Neuronal stem cell (in vitro differentiated cells): ENCODE measurements at regions not wholly inside any gene's neighbourhood (a gene's known extent, or its start where the extent isn't known, plus 50 kb on each side); places are given as distances from the start of the nearest gene placed in this dataset.
"Not testable (repeated sequence)": the region's sequence is repeated elsewhere in the genome, so short reads cannot be mapped to it uniquely, and the experiment has no call there.

Source experiments
- DNase-seq: peaks from one replicate; pipeline ENCODE4 v3.0.0-alpha.2; 2013; ENCODE audit warnings: low spot score
- H2AFZ ChIP-seq: one replicate; pipeline ENCODE4 v1.6.1; 2013; ENCODE audit warnings: mild to moderate bottlenecking, low read length, inconsistent platforms
- H2AK5ac ChIP-seq: 2 replicates; pipeline ENCODE4 v1.6.1; 2013; ENCODE audit warnings: low read depth, mild to moderate bottlenecking, inconsistent platforms, low read length, moderate library complexity, mixed read lengths
- H2BK120ac ChIP-seq: 2 replicates; pipeline ENCODE4 v1.6.1; 2013; ENCODE audit warnings: low read depth, mild to moderate bottlenecking, inconsistent platforms, low read length, moderate library complexity, mixed read lengths
- H2BK12ac ChIP-seq: one replicate; pipeline ENCODE4 v1.6.1; 2013; ENCODE audit warnings: low read length, inconsistent platforms
- H2BK15ac ChIP-seq: 2 replicates; pipeline ENCODE4 v1.6.1; 2013; ENCODE audit warnings: mild to moderate bottlenecking, low read length, inconsistent platforms, mixed read lengths
- H2BK5ac ChIP-seq: one replicate; pipeline ENCODE4 v1.6.1; 2013; ENCODE audit warnings: inconsistent platforms, mild to moderate bottlenecking, low read length, moderate library complexity
- H3K14ac ChIP-seq: one replicate; pipeline ENCODE4 v1.6.1; 2013; ENCODE audit warnings: low read length, inconsistent platforms
- H3K18ac ChIP-seq: 2 replicates; pipeline ENCODE4 v1.6.1; 2013; ENCODE audit warnings: low read length, inconsistent platforms
- H3K23ac ChIP-seq: 2 replicates; pipeline ENCODE4 v1.6.1; 2013; ENCODE audit warnings: low read depth, mild to moderate bottlenecking, mixed read lengths, low read length, inconsistent platforms; ENCODE audit not compliant: poor library complexity
- H3K27ac ChIP-seq: replicated peaks from 3 replicates; pipeline ENCODE4 v1.5.1; 2013; ENCODE audit warnings: low read length, inconsistent platforms
- H3K27me3 ChIP-seq, 3 experiments: 2 replicates each; pipeline ENCODE4 v1.6.1; 2013; ENCODE audit warnings: low read length in 3 of 3, mild to moderate bottlenecking in 2 of 3, inconsistent platforms in 1 of 3, low read depth in 1 of 3, mixed read lengths in 1 of 3, moderate library complexity in 1 of 3; ENCODE audit not compliant: control insufficient read depth in 3 of 3, insufficient read depth in 3 of 3
- H3K36me3 ChIP-seq, 2 donors: replicated peaks in 1 of 2; 2 replicates each; pipeline ENCODE4 v1.6.1; 2013; ENCODE audit warnings: low read length in 2 of 2; ENCODE audit not compliant: control insufficient read depth in 2 of 2, insufficient read depth in 2 of 2
- H3K4ac ChIP-seq: 2 replicates; pipeline ENCODE4 v1.6.1; 2013; ENCODE audit warnings: inconsistent platforms, mild to moderate bottlenecking, low read length, moderate library complexity
- H3K4me1 ChIP-seq, 2 donors: 1 replicate in 1 of 2; 2 replicates in 1 of 2; pipeline ENCODE4 v1.6.1; 2013; ENCODE audit warnings: low read length in 2 of 2, low read depth in 1 of 2; ENCODE audit not compliant: control insufficient read depth in 2 of 2, insufficient read depth in 1 of 2
- H3K4me2 ChIP-seq: one replicate; pipeline ENCODE4 v1.6.1; 2013; ENCODE audit warnings: mild to moderate bottlenecking, low read length, inconsistent platforms; ENCODE audit not compliant: insufficient read depth, poor library complexity, severe bottlenecking
- H3K4me3 ChIP-seq, 2 donors: 2 replicates each; pipeline ENCODE4 v1.5.1; 2013; ENCODE audit warnings: low read length in 2 of 2, mild to moderate bottlenecking in 2 of 2, inconsistent platforms in 1 of 2, moderate library complexity in 1 of 2
- H3K79me1 ChIP-seq: one replicate; pipeline ENCODE4 v1.6.1; 2013; ENCODE audit warnings: low read depth, mild to moderate bottlenecking, inconsistent platforms, low read length, moderate library complexity
- H3K9ac ChIP-seq: one replicate; pipeline ENCODE4 v1.6.1; 2013; ENCODE audit warnings: mild to moderate bottlenecking, low read depth, low read length, inconsistent platforms; ENCODE audit not compliant: poor library complexity
- H3K9me3 ChIP-seq, 2 donors: replicated peaks in 1 of 2; 2 replicates each; pipeline versions ENCODE3 to v1.6.1; 2013; ENCODE audit warnings: low read length in 2 of 2, mild to moderate bottlenecking in 2 of 2, inconsistent platforms in 1 of 2, low read depth in 1 of 2, mixed read lengths in 1 of 2, moderate library complexity in 1 of 2; ENCODE audit not compliant: control insufficient read depth in 2 of 2, insufficient read depth in 1 of 2
- H4K8ac ChIP-seq: one replicate; pipeline ENCODE4 v1.6.1; 2013; ENCODE audit warnings: low read depth, mild to moderate bottlenecking, inconsistent platforms, low read length, moderate library complexity
- H4K91ac ChIP-seq: one replicate; pipeline ENCODE4 v1.6.1; 2013; ENCODE audit warnings: low read length, low read depth, mild to moderate bottlenecking, inconsistent platforms; ENCODE audit not compliant: poor library complexity
- WGBS, 2 donors: extraction: QIAGEN DNeasy Blood & Tissue Kit; methylation state at CpG; one replicate each; pipeline ENCODE4 v1.1.7; 2013; ENCODE audit warnings: missing lambda C conversion rate in 2 of 2, mixed read lengths in 1 of 2; ENCODE audit not compliant: insufficient read length in 2 of 2, insufficient replicate concordance in 1 of 2; ENCODE audit errors: extremely low coverage in 2 of 2; 5-methylcytosine and 5-hydroxymethylcytosine counted together

DNA sequence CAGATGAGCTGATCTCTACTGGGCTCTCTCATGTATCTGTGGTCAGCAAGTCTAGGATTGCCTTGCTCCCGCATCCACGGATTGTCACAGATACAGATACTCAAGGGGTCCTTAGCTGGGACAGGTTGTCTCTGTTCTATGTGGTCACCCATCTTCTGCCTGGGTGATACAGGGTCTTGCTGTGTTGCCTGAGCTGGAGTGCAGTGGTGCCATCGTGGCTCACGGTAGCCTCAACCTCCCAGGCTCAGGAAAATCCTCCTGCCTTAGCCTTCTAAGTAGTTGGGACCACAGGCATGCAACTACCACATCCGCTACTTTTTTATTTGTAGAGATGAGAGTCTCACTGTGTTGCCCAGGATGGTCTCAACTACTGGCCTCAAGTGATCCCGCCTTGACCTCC is 72.5 kb upstream of the ZNF217 start:
- no peak overlapping the region for H3K4ac ChIP-seq
- H3K79me1 ChIP-seq, result no peaks in the 10 kb centered on the region
- no peak overlapping the region for H3K14ac ChIP-seq
- no CpG with 5 or more reads among the region's 6 CpGs for WGBS, 2 donors
- H4K8ac ChIP-seq, result no peak overlapping the region
- H3K4me2 ChIP-seq, result no peak overlapping the region
- H3K23ac ChIP-seq, result no peak overlapping the region
- H2BK15ac ChIP-seq, result no peak overlapping the region
- no peak overlapping the region for H2BK12ac ChIP-seq
- H2AK5ac ChIP-seq, result no peak overlapping the region
- no peaks in the 10 kb centered on the region for H3K9me3 ChIP-seq
- H3K4me1 ChIP-seq, result peaks cover 0 to 3% of the 10 kb centered on the region in 2 donors
- no peaks in the 10 kb centered on the region for H3K27me3 ChIP-seq
- DNase-seq, result no peak
- H3K36me3 ChIP-seq, result no peaks in the 10 kb centered on the region
- H3K27ac ChIP-seq, result no peak overlapping the region
- H2BK5ac ChIP-seq, result no peak overlapping the region
- no peak overlapping the region for H3K9ac ChIP-seq
- H2AFZ ChIP-seq, result no peak overlapping the region
- no peak overlapping the region for H4K91ac ChIP-seq
- H2BK120ac ChIP-seq, result no peak overlapping the region
- peak overlapping the region; percentile 76 for H3K18ac ChIP-seq
- H3K4me3 ChIP-seq, result no peak overlapping the region

DNA sequence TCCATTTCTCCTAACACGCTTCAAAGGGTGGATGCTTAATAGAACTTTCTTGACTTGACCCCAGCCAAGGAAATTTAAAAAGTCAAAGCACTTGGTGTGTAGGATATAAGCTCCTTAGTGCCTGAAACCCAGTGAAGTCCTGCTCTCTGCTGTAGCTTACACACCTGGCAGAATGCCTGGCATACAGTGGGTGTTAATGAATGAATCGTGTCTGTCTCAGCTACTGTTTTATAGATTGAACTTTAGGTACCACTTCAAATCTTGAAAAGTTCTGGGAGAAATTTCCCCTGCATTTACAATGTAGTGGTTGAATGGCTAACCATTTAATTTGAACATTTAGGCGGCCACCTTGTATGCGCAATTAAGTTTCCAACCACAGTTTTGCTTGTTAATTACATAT is 70.5 kb upstream of the ZNF217 start:
- no peaks in the 10 kb centered on the region for H3K9me3 ChIP-seq
- H3K9ac ChIP-seq, result no peak overlapping the region
- no peak overlapping the region for H4K91ac ChIP-seq
- no CpG with 5 or more reads among the region's 4 CpGs for WGBS, 2 donors
- no peaks in the 10 kb centered on the region for H3K36me3 ChIP-seq
- H2BK120ac ChIP-seq, result no peak overlapping the region
- DNase-seq, result no peak
- H3K4me2 ChIP-seq, result no peak overlapping the region
- no peak overlapping the region for H2BK15ac ChIP-seq
- no peak overlapping the region for H3K27ac ChIP-seq
- H2AFZ ChIP-seq, result no peak overlapping the region
- H2BK5ac ChIP-seq, result no peak overlapping the region
- no peak overlapping the region for H3K18ac ChIP-seq
- no peaks in the 10 kb centered on the region for H3K79me1 ChIP-seq
- H3K27me3 ChIP-seq, result no peaks in the 10 kb centered on the region
- H3K4me1 ChIP-seq, result peaks cover 0 to 10% of the 10 kb centered on the region in 2 donors
- no peak overlapping the region for H3K23ac ChIP-seq
- H3K4me3 ChIP-seq, result no peak overlapping the region
- no peak overlapping the region for H3K14ac ChIP-seq
- no peak overlapping the region for H4K8ac ChIP-seq
- H3K4ac ChIP-seq, result no peak overlapping the region
- H2BK12ac ChIP-seq, result no peak overlapping the region
- no peak overlapping the region for H2AK5ac ChIP-seq

DNA sequence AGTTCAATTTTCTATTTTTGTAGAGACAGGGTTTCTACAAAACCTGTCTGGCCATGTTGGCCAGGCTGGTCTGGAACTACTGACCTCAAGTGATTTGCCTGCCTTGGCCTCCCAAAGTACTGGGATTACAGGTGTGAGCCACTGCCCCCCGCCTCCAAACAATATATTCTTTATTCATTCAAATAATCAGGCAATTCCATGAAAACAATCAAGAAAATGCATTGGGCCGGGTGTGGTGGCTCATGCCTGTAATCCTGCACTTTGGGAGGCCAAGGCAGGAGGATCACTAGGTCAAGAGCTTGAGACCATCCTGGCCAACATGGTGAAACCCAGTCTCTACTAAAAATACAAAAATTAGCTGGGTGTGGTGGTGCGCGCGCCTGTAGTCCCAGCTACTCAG is 69.9 kb upstream of the ZNF217 start:
- not testable (repeated sequence) for H2AK5ac ChIP-seq, H2BK12ac ChIP-seq, H3K14ac ChIP-seq, H2AFZ ChIP-seq, H3K27ac ChIP-seq, H2BK5ac ChIP-seq, H3K9ac ChIP-seq, DNase-seq, H4K8ac ChIP-seq, H2BK120ac ChIP-seq, H3K4me1 ChIP-seq, H3K27me3 ChIP-seq, H3K4me2 ChIP-seq, H4K91ac ChIP-seq, H3K18ac ChIP-seq, H3K36me3 ChIP-seq, H2BK15ac ChIP-seq, H3K79me1 ChIP-seq, H3K4me3 ChIP-seq, H3K23ac ChIP-seq, H3K4ac ChIP-seq, H3K9me3 ChIP-seq
- whole genome bisulfite sequencing, 2 donors, result no CpG with 5 or more reads among the region's 5 CpGs

DNA sequence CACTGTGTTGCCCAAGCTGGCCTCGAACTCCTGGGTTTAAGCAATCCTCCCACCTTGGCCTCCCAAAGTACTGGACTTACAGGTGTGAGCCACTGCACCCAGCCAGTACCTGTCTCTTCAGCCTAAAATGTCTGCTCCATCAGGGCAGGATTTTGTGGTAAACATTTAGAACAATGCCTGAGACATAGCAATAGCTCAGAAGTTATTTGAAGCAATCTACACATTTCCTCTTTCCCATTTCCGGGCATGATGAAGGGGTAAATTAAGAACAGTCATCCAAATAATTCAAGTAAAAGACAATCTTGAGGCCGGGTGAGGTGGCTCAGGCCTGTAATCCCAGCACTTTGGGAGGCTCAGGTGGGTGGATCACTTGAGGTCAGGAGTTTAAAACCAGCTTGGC is 69.0 kb upstream of the ZNF217 start:
- H3K9ac ChIP-seq, result no peak overlapping the region
- H3K27me3 ChIP-seq, result no peaks in the 10 kb centered on the region
- H3K23ac ChIP-seq, result no peak overlapping the region
- WGBS, 2 donors, result no CpG with 5 or more reads among the region's 3 CpGs
- H2BK12ac ChIP-seq, result no peak overlapping the region
- no peak overlapping the region for H3K4ac ChIP-seq
- no peaks in the 10 kb centered on the region for H3K9me3 ChIP-seq
- H3K79me1 ChIP-seq, result no peaks in the 10 kb centered on the region
- no peak overlapping the region for H2BK120ac ChIP-seq
- H2AK5ac ChIP-seq, result no peak overlapping the region
- no peak overlapping the region for H3K14ac ChIP-seq
- H3K36me3 ChIP-seq, result no peaks in the 10 kb centered on the region
- no peak overlapping the region for H3K27ac ChIP-seq
- H3K4me2 ChIP-seq, result no peak overlapping the region
- no peak overlapping the region for H4K8ac ChIP-seq
- H3K4me3 ChIP-seq, result no peak overlapping the region
- DNase-seq, result no peak
- H3K18ac ChIP-seq, result no peak overlapping the region
- H4K91ac ChIP-seq, result no peak overlapping the region
- H2AFZ ChIP-seq, result no peak overlapping the region
- no peak overlapping the region for H2BK5ac ChIP-seq
- H3K4me1 ChIP-seq, result peaks cover 3 to 11% of the 10 kb centered on the region in 2 donors
- H2BK15ac ChIP-seq, result no peak overlapping the region
